ENCODE measurements at regions not wholly inside any gene's neighbourhood (a gene's known extent, or its start where the extent isn't known, plus 50 kb on each side); places are given as distances from the start of the nearest gene placed in this dataset.
A peak's percentile ranks its signal among the peaks of the same experiment; 100 is the strongest.

DNA sequence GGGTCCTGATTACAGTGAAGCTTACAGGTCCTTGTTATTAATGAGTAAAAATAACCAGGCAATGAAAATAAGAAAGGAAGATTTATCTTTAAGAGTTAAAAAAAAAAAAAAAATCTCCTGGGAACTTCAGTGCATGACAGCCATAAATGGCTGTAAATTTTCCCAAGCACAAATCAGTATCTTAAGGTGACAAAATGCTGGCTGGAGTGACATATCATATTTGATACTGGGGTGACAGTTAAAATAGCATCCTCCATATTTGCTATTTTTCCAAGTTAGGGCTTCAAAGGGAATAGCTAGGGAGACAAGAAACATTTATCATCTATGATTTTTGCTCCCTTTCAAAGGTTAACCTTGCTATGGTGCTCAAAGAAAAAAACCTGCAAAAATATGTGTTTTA lies 226.6 kb downstream of the PRDM2 start:
- no peak for DNase-seq

DNA sequence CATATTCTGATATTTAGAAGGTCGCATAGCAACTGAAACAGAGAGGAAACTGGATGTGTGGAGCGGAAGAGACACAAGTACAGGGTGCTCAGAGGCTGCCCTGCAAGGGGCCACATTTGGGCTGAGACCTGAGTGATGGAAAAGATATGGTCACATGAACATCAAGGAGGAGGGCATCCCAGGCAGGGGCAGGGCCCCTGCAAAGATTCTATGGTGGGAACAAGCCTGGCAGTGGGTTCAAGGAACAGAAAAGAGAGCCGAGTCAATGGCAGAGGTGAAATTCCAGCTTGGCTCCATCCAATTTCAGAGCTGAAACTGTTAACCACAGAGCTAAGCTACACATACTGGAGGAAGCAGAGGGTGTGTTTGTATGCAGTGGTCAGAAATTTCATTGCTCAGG lies 227.7 kb downstream of the PRDM2 start:
- DNase-seq: no peak

DNA sequence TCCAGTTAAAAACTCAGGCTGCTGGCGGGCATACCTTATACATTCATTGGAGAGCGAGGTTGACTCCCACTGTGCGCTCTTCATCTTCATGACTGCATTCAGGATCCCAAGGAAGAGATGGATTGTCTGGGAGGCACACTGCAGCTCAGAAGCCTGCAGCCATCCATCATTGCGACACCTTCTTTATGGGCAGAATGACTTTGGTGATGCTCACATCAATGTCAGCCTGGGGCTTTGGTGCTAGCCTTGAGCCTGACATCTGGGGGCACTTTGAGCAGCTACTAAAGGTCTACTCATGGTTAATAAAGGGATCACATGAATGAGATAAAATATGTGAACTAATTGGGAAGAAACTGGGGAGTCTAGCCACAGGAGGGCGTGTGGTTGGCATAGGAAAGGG lies 229.3 kb downstream of the PRDM2 start:
- no peak for DNase-seq

DNA sequence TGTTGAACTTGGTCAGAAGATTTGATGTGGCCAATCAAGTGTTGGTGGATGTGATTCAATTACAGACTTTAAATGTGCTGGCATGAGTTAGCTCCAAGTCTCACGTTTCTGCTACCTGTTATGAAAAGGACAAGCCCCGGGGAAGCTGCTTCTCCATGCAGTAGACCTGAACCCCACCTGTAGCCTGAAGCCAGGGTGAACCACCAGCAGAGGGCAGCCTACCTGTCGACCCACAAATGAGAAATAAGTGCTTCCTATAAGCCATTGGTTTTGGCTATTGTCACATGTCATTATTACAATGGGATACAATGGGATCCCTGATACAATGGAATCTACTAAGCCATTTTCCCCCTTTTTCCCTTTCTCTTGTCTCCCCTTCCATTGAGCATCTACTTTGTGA lies 230.2 kb downstream of the PRDM2 start:
- DNase-seq: no peak

DNA sequence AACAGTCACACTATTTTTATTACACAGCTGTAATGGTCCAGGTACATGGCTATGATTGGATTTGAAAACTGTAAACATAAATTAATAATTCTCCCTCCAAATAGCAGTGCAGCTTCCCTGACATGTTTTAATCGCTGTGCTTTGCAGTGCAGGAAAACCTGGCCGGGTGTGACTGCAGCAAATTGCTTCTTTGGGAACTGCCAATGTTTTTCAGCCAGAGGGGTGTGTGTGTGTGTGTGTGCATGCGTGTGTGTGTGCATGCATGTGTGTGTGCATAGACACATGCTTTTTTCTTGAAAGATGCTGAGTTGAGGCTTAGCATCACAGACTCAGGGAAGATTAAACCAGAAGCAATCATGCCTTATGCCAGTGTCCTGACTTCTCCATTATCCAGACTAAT lies 231.2 kb downstream of the PRDM2 start:
- no peak for DNase-seq

DNA sequence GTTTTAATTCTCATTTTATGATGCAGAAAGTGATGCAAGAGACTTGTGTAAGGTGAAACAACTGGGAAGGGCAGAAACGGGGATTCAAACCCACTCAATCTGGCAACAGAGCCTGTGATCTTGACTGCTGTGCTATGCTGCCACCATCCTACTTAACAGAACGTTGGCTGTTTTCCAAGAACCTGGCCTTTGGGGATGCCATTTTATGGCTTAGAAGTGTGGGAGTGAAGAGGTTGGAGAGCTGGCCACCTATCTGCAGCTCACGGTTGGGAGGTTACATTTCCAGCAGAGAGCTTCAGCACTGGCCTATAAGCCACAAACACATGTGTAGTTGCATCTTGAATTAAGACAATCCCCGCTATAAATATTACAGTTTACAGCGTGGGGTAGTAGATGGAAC lies 235.3 kb downstream of the PRDM2 start:
- DNase-seq: no peak

DNA sequence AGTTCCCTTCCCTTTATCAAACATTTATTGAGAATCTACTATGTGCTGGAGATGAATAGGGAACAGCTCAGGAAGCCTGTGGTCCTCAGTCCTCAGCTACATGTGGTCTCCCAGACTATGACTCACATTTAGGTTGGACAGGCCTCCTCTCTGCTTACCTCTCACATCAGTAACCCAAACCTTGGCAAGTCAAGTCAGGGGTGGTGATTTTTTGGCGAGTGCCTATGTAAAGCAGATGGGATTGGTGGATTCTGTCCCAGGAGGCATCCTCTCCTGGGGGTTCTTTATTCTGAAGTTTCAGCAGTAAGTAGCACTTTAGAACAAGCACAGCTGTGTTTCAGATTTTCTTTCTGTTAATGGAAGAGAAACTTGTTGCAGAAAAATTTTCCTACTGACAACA lies 241.3 kb downstream of the PRDM2 start:
- DNase-seq: no peak

DNA sequence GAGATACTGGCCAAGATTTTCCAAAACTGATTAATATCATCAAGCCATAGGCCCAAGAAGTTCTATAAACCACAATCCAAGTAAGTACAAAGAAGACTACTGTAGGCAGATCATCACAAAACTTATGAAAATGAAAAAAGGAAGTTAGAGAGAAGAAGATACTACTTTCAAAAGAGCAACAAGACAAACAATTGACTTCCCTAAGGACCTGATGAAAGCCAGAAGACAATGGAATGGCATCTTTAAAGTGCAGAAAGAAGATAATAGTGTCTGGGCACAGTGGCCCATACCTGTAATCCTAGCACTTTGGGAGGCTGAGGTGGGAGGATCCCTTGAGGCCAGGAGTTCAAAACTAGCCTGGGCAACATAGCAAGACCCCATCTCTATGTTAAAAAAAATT lies 243.1 kb downstream of the PRDM2 start:
- DNase-seq: no peak

DNA sequence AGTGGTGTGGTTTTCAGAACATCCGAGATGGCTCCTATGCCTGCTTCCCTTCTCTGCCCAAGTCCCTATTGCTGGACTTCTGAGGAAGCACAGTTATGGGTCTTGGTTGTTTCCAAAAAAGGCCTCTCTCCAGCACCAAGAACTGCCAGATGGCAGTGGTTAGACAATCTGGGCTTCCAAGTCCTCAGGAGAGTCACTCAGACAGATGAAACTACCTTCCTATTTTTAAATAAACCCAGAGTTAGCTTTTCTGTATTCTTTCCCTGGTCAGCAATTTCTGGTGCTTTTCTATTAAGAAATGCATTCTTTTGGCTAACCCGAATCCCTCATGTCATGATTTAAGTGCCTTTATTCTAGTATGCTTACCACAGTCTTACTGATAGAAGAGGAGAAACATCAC lies 245.9 kb downstream of the PRDM2 start:
- DNase-seq: no peak

DNA sequence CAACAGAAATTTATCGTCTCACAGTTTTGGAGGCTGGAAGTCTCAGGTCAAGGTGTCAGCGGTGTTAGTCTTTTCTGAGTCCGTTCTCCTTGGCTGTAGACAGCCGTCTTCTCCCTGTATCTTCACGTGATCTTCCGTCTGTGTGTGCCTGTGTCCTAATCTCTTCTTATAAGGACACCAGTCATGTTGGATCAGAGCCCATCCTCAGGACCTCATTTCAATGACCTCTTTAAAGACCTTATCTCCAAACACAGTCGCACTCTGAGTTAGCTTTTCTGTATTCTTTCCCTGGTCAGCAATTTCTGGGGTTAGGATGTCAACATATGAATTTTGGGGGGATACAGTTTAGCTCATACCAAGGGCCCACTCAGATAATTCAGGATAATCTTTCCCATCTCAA lies 247.7 kb downstream of the PRDM2 start:
- no peak for DNase-seq

DNA sequence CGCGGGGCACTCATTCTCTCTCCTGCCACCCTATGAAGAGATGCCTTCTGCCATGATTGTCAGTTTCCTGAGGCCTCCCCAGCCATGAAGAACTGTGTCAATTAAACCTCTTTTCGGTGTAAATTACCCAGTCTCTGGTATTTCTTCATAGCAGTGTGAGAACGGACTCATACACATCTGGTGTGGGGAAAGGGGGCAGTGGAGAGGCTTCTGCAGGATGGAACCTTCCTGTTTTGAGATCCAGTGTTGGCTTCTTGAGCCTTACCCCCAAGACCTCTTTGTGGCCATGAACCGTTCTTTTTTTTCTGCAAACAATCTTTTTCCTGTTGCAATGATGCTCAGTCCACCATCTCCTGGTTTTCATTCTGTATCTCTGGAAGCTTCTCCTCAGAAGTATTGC lies 248.4 kb downstream of the PRDM2 start:
- no peak for DNase-seq

DNA sequence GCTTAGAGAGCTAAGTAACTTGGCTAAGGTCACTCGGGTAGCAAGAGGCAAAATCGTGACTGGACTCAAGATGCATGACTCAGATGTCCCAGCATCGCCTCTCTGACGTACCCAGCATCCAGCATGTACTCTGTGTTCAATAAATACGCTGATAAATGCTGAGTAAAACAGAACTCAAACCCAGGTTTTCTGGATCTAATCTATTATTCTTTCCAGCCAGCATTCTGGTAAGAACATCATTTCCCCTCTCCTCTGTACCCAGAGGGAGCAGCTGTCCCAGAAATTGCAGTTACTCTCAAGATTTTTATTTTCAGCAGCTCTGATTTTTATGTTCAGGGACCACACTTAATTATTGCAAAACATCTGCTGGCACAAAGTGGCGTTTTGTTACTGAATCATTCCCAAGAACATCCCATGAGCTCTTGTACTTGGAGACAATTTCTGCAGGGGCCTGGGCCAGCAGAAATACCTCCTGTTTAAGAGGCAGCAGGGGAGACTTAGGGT lies 249.0 kb downstream of the PRDM2 start:
- no peak for DNase-seq

DNA sequence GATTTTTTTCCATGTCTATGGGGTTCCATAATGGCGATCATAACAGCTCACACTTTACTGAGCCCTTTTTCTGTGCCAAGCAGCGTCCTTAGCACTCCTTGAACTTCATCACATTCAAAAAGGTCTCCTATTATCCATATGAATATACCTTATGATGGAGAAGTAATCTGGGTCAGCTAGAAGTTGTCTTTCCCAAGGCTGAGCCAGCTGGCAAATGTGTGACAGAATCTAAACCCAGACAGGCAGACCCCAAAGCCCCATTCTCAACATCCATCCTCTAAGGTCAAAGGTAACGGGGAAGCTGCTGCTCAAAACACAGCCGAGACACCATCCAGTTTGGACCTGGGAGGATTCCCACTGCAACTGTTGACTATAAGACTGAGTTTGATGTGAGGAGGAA lies 249.6 kb downstream of the PRDM2 start:
- no peak for DNase-seq

DNA sequence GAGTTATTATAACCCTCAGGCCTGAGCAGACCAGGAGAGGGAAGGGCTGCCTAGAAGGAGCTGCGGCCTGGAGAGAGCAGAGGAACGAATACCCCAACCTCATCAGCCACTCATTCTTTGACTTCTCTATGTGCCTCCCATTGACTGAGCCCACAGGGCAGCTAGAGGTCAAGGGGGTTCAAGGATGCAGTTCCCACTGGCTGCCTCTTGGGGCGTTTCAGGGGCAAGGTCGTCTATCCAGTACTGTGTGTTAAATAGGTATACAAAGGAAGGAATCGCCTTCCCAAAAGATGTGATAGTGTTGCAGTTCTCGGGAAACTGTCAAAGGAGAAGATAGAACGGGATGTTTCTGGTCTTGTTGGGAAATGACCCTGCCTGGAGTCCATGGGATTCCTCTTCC lies 250.6 kb downstream of the PRDM2 start:
- DNase-seq: no peak

DNA sequence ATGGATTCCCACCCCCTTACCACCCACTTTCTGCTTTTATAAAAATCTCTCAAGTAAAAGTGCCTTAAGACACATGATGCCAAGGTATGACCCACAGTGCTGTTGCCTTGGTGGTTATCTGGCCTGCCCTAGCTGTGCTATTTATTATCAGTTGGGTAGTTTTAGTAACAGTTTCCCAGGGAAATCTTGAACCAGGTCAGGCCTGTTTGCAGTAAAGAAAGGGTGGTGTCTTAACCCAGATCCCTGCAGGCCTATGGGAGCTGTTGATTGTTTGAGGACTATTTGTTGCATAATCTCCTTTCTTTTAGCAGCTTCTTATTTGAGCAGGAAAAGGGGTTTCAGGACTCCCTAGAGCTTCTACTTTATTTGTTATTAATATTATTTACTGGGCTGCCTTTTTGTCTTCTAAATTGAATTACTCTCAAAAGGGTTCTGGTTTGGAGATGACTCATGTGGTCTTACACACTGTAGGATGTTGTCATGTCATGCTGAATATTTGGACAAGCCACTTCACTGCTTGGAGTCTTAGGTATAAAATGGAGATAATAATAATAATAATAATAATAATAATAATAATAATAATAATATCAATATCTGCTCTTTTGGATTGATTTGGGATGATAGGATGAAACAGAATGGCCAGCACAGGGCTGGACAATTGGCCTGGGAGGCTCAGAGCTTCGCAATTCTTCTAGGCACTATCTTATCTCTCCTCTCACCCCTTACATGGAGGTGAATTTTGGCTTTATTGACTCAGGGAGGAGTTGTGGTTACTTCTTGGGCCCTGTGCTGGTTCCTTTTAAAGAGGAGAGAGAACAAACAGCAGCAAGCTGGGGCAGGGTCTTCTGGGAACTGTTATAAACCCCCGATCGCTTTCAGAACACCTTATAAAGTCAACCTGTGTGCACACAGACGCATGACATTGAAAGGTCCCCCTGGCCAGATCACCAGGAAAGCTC lies 252.1 kb downstream of the PRDM2 start:
- no peak for DNase-seq

DNA sequence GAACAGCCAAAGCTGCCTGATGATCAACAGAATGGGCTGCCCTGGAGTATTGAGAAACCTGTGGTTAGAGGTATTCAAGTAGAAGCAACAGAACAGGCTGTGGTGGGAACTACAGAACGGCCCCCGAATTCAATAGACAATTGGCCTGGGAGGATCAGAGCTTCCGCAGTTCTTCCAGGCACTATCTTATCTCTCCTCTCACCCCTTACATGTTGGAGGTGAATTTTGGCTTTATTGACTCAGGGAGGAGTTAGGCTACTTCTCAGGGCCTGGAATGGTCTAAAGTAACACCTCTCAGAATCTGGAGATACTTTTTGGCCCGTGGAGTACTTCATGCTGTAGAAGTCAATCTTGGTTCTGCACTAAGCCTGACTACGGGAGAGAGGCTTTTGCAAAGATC lies 253.0 kb downstream of the PRDM2 start:
- no peak for DNase-seq

DNA sequence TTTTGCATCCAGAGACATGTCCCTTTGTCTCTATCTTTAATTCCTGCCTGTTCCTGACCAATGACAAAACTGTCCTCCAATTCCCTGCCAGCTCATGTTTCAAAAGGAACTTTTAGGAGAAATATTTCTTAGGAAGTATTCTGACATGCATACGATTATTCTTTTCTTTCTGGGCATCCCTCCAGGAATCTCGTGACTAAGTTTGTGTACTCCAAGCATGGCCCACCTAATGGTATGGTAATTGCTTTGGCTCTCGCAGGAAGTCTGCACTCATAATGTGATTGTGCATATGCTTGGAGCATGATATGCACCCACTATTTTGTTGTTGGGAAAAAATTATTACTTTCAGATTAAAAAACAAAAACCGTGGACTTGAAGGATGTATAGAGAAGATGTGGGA lies 256.4 kb downstream of the PRDM2 start:
- DNase-seq: no peak

DNA sequence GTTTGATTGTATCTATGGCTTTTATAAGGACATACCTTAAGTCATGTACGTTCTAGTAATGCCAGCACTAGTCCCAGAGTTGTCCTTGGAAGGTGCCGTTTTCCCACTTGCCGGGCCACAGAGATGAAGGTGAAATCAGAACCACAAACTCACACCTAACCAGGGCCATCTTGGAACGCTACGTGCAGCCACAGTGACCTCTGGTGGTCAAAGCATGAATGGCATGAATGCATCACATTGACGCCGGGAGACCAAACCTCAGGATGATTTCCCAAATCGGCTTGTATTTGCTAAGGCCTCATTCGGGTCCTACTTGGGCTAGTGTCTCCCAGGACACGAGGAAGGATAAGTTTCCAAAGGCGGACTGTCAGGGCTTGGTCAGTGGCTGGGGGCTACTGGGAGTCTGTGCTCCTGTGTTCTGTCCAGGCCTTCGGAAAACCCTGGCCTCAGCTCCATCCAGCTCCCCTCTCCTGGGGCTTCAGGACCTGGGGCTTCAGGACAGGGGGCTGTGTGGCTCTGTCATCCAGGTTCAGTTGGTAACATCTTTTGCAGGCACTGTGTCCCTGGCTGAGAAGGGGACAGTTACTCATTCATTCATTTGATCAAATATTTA lies 260.5 kb downstream of the PRDM2 start:
- DNase-seq: peak; percentile 50 to 59

DNA sequence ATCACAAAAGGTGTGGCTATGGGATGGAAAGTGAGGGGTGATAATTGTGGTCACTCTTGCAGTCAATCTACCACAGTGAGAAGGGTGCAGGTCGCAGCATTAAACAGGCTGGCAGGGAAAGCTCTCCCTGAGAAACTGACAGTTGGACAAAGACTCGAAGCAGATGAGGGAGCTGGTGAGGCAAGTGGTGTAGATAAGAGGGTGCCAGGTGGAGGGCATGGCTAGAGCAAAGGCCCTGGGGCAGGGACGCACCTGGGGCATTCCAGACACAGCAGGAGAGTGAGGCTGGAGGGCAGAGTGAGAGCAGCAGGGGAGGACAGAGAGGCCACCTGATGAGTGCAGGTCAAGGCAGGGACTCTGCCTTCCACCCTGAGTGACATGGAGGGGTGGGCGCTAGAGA lies 264.8 kb downstream of the PRDM2 start:
- DNase-seq: no peak

DNA sequence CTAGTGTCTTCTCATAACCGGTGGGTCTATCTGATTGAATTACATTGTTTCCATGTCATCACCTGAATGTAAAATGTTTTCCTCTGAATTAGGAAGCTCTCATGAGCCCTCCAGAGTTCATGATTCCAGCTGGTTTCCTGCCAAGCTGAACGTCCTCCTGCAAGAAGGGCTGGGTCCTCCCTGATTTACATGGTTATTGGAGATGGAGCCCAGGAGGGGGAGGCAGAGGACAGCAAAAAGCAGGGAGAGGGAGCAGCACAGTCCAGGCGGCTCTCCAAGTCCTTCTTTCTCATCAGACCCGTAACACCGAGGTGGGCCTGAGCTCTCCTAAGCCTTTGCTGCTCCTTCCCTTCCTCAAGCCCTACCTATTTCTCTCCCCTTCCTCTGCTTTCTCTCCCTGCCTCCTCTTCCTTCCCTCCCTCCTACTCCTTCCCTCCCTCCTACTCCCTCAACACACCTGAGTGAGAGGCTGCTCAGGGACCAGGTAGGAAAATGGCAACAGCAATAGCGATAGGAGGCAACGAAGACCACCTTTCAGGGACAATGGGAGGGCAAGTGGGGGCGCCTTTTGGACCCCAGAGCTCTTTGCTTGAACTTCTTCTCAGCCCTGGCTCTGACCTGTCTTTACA lies 265.9 kb downstream of the PRDM2 start:
- DNase-seq: no peak

DNA sequence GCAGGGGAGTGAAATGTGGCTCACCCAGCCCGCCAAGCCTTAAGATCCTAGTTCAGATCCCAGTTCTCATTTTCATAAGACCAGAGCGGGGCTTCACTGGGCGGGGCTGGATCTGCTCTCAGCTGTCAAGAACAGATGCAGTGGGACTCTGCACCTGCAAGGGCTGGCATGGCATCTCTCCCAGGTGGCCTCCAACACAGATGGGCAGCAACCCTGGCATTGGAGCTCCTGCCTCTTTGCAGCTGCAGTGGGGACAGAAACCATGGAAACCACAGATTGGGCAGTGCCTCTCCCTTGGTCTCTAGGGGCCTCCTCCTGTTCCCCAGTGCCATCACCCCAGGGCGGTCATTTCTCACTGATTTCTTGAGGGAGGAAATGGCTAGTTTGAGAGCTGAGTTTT lies 267.7 kb downstream of the PRDM2 start:
- no peak for DNase-seq

DNA sequence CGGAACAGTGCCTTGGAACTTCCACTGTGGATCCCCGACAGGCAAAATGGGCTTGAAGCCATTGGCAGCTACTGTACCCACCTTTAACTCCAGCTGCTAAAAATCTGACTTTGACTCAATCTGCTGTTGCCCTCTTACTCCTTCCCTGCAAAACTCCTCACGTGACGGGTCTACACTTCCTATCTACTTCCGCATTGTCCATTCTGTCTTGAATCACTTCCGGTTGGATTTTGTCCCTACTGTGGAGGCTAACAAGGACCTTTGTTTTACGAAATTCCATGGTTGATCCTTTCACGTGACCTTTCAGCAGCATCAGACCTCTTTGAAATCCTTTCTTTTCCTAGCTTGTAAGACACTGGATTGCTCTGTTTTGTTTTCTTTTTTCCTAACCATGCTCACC lies 268.4 kb downstream of the PRDM2 start:
- DNase-seq: no peak

DNA sequence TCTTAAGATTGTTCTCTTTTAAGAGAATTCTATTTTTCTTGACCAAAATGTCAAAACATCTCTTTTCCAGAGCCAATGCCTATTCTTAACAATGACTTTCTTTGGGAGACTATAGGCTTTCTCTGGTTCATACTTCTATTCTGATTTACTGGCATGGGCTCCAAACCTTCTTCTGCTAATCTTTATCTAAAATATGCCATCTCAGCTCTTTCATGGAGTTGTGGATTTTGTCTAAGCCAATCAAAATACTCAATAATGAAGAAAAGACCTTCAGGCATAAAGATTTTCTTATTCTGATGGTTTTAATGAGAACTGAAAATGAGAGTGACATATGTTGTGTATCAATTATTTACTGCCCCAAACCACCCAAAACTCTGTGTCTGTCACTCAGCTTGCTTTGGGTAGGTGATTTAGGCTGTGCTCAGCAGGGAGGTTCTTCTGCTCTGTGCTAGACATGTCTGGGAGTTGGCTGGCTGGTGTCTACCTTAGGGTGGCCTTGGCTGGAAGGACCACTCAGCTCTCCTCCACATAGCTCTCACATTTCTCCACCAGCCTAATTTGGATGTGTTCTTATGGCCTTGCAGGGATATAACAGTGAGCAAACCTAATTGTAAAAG lies 270.8 kb downstream of the PRDM2 start:
- no peak for DNase-seq

DNA sequence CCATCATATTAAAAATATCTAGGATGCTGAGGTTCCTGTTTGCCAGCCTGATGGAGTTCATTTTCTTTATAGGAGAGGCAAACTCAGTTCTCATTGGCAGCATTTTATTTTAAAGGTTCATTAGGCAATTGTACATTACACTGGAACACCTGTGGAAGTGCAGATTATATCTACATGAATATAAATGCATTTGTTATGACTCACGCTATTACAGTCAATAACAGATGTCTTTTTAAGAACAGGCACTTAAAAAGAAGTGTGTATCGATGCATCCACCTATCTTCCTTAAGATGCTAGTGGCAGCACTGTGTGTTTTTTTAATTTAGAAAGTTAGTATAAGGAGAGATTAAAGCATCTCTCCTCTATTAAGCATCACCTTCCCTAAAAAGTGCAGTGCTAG lies 276.5 kb downstream of the PRDM2 start:
- DNase-seq: no peak
